ENCODE measurements at regions not wholly inside any gene's neighbourhood (a gene's known extent, or its start where the extent isn't known, plus 50 kb on each side); places are given as distances from the start of the nearest gene placed in this dataset.
"Not testable (repeated sequence)": the region's sequence is repeated elsewhere in the genome, so short reads cannot be mapped to it uniquely, and the experiment has no call there.

DNA sequence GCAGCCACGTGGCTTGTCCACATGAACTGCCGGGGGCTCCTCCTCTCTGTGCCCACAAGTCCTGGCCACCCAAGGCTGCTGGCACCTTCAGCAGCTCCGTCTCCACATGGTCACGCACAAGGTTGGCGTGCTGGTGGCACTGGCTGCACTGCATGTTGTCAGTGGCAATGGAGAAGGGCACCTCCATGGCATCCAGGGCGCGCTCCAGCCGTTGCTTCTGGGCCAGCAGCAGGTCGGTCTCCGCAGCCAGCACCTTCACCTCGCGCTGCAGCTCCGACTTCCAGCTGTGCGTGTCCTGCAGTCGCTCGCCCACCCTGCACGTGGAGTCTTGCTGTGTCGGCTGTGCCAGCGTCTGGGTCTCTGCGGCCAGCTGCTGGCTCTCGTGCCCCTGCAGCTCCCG, 1448.4 kb upstream of the TPTE start:
- TF ChIP-seq, protein P1, sequence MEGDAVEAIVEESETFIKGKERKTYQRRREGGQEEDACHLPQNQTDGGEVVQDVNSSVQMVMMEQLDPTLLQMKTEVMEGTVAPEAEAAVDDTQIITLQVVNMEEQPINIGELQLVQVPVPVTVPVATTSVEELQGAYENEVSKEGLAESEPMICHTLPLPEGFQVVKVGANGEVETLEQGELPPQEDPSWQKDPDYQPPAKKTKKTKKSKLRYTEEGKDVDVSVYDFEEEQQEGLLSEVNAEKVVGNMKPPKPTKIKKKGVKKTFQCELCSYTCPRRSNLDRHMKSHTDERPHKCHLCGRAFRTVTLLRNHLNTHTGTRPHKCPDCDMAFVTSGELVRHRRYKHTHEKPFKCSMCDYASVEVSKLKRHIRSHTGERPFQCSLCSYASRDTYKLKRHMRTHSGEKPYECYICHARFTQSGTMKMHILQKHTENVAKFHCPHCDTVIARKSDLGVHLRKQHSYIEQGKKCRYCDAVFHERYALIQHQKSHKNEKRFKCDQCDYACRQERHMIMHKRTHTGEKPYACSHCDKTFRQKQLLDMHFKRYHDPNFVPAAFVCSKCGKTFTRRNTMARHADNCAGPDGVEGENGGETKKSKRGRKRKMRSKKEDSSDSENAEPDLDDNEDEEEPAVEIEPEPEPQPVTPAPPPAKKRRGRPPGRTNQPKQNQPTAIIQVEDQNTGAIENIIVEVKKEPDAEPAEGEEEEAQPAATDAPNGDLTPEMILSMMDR (IDR thresholded peaks at IDR 0.05): not testable (repeated sequence)
- not testable (repeated sequence) for TF ChIP-seq NFYB (CRISPR knock-in tag; conservative IDR thresholded peaks at IDR 0.05; ENCODE audit: low read depth); ELF4 (CRISPR knock-in tag; IDR thresholded peaks at IDR 0.05; ENCODE audit: low read depth); ZNF138 (CRISPR knock-in tag; conservative IDR thresholded peaks at IDR 0.05); ZNF263 (CRISPR knock-in tag; IDR thresholded peaks at IDR 0.05; ENCODE audit: low read depth)
- TF ChIP-seq, protein P2, sequence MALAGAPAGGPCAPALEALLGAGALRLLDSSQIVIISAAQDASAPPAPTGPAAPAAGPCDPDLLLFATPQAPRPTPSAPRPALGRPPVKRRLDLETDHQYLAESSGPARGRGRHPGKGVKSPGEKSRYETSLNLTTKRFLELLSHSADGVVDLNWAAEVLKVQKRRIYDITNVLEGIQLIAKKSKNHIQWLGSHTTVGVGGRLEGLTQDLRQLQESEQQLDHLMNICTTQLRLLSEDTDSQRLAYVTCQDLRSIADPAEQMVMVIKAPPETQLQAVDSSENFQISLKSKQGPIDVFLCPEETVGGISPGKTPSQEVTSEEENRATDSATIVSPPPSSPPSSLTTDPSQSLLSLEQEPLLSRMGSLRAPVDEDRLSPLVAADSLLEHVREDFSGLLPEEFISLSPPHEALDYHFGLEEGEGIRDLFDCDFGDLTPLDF (CRISPR knock-in tag; IDR thresholded peaks at IDR 0.05): not testable (repeated sequence)

Data from WTC11 (cell line).